Stimulated activated naive CD8-positive, alpha-beta T cell treated with anti-CD3 and anti-CD28 coated beads, Interleukin-15, Interleukin-2, amounts not matched to agents 100 U/mL and 50 U/mL, for 24 hours (primary cell): ENCODE measurements at regions not wholly inside any gene's neighbourhood (a gene's known extent, or its start where the extent isn't known, plus 50 kb on each side); places are given as distances from the start of the nearest gene placed in this dataset.
A peak's percentile ranks its signal among the peaks of the same experiment; 100 is the strongest.

ENCODE experiments used
- ATAC-seq: fragments of 150-1000 bp; cut with Tn5 transposase; one replicate; pipeline ENCODE4 v1.10.0; 2021
- DNase-seq: peaks from one replicate; pipeline ENCODE4 v3.0.0; 2021

DNA sequence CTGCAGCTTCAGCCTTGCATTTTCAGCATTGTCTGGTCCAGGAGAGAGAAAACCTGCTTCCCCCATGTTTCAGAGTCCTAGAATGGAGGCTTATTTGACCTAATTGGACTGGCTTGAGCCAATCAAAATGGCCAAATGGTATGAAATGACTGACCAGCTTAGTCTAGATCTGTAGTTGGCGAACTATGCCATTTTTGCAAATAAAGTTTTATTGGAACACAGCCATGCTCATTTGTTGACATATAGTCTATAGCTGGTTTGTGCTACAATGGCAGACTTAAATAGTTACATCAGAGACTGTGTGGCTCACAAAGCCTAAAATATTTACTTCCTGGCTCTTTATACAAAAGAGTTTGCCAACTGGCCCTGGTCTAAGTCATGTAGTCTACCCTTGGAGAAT lies 180.8 kb downstream of the HS3ST3B1 start:
- ATAC-seq (no peak), DNase-seq (no peak)

DNA sequence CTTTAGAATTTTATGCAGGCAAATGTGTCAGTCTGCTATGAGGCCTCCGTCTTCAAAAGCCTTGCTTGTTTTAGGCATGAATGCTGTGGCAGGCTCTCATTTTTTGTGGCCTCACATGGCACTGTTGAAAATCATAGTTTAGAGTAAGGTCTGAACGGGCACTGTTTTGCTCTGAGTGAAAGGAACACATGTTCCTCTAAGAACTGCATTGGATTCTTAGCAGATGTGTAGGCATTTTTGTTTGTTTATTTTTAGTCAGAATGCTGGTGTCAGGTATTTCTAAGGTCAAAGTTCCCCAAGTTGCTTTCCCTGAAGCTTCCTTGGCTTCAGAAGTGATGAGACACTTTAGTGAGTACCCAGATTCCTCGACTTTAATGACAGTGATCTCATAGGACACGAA lies 173.7 kb downstream of the HS3ST3B1 start:
- no peak for ATAC-seq
- no peak for DNase-seq

DNA sequence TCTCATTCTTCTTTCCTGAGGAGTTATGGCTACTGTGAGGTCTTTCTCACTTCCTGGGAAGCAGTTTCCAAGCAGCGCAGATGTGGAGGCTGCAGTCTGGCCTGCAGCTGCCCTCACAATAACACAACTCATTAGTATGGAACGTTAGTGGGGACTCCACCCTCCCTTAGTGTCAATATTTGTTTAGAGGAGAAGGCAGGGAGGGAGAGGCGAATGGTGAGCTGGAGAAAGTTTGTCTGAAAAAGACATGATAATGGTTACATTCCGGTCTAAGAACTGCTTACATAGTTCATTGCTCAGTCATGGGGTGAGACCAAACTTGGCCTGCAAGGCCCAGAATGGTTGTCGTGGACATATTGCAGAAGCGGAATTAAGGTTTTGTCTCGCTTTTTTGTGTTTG lies 170.2 kb downstream of the HS3ST3B1 start:
- DNase-seq, result no peak
- ATAC-seq, result no peak

DNA sequence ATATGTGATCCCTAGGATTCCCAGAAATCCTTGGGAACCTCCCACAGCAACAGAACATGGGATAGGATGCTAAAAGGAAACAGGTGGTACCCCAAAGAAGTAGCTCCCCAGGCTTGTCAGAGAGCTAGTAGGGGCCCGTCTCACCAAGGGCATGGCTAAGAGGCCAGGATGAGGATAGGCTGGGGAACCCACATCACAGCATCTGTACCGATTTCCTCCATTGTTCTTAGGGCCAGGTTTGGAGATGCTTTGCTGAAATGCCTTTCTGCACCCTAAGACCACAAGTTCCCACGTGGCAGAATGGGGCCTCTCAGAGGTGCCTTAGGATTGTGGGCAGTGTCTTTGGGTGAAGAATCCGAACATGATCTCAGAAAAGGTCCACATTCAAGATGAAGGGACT lies 169.5 kb downstream of the HS3ST3B1 start:
- DNase-seq (no peak), ATAC-seq (no peak)

DNA sequence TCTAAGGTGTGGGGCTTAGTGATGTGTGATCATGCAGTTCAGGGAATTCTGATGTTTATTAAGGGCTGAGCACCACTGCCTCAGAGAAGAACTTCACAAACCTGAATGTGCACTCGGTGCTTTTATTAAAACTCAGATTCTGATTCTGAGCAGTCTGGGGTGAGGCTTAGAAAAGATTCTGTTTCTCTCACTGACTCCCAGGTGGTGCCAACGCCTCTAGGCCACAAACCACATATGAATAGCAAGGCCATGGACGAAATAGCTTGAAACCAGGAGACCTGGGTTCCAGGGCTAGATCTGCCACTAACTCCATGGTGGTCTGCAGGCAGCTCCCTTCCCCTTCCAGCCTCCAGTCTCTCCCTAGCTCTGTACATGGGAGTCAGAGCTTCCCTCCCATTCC lies 169.1 kb downstream of the HS3ST3B1 start:
- DNase-seq (no peak), ATAC-seq (no peak)

DNA sequence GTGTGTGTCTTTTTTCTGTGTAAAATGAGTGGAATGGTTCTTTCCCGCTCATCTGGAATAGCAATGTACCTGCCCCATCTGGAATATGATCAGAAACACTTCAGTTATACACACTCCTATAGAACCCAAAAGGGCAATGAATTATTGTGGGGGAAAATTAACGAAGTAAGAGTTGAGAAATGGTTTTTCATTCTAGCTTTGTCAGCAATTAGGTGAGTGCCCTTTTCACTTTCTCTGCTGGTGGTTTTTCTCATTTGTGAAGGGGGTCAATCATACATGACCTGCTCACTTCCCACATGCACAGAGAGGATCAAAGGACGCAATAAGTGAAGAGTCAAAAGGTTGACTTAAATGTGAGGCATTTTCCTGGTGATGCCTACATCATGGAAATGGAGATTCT lies 168.0 kb downstream of the HS3ST3B1 start:
- no peak for DNase-seq
- ATAC-seq, result no peak

DNA sequence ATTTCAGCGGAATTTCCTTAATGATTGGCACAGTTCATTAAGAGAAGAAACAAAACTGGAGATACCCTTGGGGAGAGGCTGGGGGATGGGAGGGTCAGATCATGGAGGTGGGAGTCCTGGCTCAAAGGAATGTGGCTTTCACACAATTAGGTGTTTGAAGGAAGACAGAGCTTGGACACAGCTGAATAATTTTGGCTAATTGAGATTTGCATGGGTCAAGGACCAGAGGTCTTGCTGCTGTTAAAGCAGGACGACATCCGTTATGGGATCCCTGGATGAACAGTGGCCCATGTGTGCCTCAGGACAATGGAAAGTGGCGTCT lies 160.3 kb downstream of the HS3ST3B1 start:
- ATAC-seq, result no peak
- no peak for DNase-seq

DNA sequence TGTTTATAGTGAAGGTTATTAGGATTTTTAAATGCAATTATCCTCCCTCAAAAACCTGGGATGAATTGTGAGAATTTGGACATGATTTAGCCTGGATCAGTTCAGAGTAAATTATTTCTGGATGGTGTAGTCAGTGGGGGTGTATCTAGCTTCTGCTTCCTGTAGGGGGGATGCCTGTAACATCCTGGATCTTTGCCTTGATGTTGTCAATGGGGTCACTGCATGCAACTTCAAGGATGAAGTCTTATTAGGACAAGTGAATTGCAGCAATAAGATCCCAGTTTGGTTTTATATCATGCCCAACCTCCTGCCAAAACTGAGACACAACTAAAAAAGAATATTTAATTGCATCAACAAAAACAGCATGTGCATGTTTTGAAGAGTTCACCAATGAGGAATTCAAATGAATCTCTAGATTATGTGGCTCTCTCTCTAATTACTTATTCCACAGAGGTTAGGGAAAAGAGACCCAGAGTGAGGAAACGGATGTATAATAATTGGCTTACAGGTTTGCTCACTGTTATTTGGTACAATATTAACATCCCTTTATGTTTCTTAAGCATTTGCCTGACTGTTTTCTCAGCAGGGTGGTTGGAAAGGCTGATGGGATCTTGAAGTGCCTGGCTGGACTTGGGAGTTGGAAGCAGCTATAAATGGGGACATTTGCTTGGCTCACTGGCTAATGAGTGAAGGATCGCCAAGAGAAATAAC lies 159.8 kb downstream of the HS3ST3B1 start:
- no peak for ATAC-seq
- DNase-seq, result no peak

DNA sequence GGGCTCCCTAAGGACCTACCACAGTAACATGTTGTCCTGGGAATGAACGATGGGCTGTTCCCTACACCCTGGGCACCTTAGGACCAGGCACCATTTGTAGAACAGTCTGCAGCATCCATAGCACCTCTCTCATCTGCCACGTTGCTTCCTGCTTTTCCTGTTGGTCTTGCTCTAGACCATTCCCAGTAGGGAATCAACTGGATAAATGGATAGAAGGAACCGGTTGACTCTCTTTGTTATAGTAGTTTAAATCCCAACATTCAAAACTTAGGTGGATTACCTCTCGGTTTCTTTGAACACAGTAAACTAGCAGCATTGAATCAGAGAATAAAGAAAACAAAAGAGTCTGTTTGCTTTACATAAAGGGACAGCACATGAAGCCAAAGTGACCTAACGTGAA lies 159.1 kb downstream of the HS3ST3B1 start:
- DNase-seq (no peak), ATAC-seq (no peak)

DNA sequence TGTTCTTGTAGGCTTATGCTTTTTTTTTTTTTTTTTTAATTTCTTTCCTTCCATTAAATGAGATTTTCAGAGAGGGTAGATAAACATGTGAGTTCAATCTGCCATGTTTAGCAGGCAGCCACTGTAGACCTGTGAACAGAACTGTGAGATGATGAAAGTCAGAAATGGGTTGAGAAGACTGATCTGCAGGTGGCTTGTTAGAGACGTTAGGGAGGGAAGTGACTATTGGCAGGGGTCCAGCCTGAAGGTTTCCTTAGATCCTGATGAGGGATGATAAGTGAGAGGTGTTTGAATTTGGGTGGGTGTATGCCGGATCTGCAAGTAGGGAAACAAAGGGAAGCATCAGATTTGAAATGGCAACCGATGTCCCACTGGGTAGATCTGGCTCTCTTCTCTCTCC lies 157.8 kb downstream of the HS3ST3B1 start:
- ATAC-seq (no peak), DNase-seq (no peak)

DNA sequence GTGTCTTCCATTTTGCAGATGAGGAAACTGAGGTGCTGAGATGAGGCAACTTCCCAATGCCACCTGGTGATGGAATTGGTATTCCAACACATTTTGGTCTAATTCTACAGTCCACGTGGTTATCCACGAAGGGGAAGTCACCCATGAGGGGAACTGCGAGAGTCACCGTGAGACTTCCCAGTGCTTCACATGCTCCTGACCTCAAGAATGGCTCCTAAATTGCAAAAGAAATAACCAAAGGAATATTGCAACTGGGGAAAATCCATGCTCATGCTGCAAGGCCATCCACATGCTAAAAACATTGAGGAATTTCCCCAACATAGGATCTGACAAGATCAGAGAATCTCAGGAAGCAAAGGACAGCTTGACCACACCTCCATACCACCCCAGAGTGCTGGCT lies 153.9 kb downstream of the HS3ST3B1 start:
- DNase-seq, result no peak
- ATAC-seq, result no peak

DNA sequence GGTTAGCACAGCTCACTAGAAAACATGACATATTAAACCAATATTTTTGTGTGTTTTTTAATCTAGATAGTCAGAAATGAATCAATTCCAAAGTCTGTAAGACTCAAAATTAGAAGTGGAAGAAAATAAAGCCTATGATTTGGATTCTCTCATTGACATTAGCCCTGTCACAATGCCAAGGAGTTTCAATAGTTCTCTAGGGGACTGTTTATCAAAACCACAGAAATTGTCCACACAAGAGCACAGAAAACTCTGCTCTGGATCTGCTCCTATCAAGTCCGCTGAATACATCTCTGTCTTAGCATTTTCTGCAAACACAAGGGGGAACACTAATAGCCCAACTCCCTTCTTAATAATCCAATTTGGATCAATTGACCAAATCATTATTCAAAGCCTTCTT lies 152.0 kb downstream of the HS3ST3B1 start:
- DNase-seq (no peak), ATAC-seq (no peak)

DNA sequence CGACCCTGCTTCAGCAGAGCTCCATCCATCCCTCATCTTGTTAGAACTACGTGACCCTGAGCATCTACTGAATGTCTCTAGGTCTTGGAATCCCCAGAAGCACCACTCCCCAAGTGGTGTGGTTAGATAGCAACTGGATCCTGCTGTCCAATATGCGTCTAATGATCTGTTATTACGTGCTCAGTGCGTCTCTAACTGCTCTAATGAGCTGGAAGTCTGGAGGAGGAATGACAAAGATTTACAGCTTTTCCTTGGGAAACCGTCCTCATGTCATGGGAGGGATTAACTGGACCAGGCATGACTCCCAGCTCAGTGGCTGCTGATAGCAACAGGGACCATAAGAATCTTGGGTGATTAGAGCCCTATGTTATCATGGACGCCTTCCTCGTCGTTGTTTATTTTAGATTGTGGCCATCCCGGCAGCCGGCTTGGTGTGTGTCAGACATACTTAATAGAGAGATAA lies 150.9 kb downstream of the HS3ST3B1 start:
- DNase-seq, result no peak

DNA sequence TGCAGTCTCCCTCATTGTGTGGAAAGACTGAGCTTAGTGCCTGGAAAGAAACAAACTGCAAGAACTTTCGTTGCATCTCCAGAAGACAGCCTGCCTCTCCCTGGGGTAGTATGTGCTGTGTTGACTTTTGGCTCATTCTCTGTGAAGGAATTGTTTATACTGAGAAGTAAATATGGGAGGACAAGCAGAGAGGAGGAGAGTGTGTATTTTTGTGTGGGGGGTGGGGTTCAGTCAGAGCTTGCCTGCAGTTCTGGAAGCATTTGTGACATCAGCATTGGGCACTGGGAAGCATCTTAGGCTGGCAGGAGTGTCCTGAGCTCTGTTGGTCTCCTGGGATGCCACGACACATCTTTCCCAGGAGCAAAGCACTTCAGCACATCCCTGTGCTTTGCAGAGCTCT lies 147.9 kb downstream of the HS3ST3B1 start:
- ATAC-seq, result no peak
- DNase-seq, result no peak

More for the DNA sequence above, 150.9 kb downstream of the HS3ST3B1 start:
- no peak for ATAC-seq

DNA sequence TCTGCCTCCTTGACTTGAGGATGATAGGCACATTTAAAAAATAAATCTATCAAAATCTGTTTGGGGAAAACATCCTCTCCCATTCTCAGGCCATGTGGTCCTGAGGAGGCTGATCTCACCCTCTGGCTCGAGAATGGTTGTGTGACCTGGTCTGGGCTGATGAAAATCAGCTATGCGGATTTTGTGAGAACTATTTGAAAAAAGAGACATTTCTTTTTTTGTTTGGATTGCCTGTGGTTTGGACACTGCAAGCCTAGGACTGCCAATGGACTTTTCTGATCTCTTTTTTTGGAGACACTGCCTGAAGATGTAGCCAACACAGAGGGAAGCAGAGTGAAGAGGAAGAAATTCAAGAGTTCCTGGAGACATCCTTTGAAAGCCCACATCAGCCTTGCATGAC lies 145.9 kb downstream of the HS3ST3B1 start:
- no peak for ATAC-seq

DNA sequence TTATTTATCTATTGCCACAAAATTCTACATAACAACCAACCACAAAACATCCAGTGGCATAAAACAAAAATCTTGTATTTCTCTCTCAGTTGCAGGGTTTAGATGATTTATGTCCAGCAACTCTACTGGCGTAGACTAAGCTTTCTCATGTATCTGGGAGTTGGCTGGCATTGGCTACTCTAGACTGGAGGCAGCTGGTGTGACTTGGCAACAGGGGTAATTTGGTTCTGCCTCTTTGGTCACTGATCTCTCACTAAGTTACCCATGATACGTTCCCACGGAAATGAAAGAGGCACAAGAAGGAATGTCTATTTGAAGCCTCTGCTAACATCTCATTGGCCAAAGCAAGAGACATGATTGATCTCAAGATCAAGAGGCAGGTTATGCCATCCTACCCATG lies 144.0 kb downstream of the HS3ST3B1 start:
- ATAC-seq, result no peak
- no peak for DNase-seq

More for the DNA sequence above, 145.9 kb downstream of the HS3ST3B1 start:
- DNase-seq, result no peak

DNA sequence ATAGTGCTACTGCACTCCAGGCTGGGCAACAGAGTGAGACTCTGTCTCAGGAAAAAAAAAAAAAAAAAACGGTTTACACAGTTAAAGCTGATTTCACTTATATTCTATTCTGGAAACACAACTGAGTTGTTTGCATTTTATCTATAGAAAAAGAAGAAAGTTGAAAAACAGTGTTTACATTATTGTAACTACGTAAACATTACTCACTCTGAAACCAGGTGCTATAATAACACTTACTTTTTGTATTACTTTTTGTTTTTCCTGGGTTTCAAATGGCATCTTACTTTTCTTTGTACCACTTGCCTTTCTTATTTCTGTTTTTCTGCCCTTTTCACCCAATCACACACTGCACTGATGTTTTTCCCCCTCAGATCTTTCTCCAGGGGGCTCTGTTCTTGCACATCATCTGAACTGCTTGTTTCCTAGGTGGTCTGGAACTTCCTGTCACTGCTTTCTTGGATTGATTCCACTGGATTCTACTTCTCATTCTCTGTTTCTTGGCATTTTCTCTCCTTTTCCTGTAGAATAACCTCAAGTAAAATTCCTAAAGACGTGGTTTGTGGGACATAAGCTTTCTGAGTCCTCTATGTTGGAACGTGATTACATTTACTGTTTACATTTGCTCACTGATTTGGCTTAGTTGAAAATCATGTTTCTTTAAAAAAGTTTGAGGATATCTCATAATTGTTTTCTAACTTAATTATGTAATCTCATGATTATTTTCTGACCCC lies 142.1 kb downstream of the HS3ST3B1 start:
- ATAC-seq (no peak), DNase-seq (no peak)

DNA sequence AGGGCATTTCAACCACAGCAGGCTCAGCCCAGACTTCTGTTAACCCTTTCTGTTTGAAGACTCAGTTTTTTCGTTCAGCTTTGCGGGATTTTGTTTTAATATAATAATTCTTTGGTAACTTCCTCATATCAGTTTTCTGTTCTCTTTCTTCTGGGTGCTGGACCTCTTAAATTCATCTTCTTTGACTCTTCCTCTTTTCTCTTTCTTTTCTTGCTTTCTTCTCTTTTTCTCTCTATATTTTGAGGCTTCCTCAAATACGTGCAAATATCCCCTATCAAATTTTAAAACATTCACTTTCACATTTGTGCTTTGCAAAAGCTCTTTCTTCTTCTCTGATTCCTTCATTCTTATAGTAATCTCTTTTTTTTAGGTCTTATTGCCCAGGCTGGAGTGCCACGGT lies 136.3 kb downstream of the HS3ST3B1 start:
- ATAC-seq (no peak), DNase-seq (no peak)

DNA sequence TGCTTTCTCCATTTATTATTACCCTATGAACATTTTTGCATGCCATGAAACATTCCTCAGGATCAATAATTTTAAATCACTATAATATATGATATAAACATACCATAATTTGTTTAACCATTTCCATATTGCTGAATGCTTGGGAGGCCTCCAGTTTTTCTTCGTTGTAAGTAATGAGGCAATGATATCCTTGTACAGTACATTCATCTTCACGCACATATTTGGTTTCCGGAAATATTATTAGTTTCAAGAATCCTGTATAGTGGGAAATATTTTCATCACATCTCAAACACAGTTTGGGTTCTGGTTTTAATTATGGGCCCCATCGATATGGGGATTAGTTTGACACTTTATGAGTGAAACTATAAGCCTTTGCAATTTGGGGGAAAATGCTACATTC lies 135.4 kb downstream of the HS3ST3B1 start:
- no peak for ATAC-seq

DNA sequence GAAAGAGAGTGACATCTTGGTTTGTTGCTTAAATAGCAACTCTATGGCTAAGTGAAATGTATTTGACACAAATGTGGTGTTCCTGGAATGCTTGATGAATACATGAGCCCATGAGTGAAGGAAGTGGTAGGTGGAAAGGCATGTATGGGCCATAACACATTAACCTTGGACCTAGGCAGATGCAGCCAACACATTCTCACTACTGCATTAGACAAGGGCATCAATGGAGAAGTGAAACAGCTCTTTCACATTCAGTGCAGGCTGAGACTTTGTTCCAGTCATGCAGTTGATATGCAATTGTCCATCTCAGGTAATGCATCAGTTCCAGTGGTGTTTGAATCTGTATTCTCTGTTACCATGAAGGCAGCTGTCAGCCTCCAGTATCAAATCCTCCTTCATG lies 133.6 kb downstream of the HS3ST3B1 start:
- ATAC-seq (no peak), DNase-seq (no peak)

More for the DNA sequence above, 135.4 kb downstream of the HS3ST3B1 start:
- DNase-seq, result no peak

DNA sequence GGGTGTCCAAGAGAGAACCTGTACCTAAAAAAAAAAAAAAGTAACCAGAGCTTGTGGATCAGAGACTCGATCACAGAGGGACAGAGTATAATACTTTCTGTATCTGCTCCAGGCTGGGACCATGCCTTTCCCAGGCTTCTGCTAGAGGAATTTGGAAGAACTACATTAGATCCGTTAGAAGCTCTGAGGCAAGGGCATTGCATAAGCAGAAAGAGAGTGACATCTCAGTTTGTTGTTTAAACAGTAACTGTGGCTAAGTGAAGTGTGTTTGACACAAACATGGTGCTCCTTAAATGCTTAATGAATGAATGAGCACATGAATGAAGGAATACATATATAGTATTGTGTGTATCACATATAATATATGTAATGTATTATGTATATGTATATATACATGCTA lies 131.2 kb downstream of the HS3ST3B1 start:
- ATAC-seq (no peak), DNase-seq (no peak)

DNA sequence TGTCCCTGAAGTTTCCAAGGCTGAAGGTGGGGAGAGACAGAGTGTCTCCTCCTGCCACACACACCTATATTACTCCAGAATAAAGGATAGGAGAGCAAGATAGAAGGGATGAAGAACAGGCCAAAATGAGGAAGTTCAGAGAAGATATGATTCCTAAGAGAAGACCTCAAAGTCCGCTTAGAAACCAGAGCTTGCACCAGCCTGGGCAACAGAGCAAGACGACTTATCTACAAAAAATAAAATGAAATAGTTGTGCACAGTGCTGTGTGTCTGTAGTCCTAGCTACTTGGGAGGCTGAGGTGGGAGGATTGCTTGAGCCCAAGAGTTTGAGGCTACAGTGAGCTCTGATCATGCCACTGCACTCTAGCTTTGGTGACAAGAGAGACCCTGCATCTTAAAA lies 128.2 kb downstream of the HS3ST3B1 start:
- ATAC-seq (no peak), DNase-seq (no peak)

DNA sequence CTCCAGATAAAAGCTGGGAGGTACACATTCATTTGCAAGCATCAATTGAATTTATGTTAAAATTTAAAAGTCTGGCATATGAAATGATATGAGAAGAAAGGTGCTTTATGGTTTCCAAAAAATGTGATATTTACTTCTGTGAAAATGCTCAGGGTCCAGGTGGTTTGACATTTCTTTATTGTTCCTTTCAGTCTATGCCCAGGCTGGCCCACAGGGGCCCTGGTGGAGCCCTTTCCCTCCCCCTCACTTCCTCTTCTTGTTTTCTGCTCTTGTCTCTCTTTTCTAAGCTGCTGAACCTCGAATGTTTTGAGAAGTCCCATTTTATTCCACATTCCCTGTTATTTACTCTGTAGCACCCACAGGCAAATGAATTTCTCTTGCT lies 127.8 kb downstream of the HS3ST3B1 start:
- DNase-seq, result peak; percentile 44

More for the DNA sequence above, 127.8 kb downstream of the HS3ST3B1 start:
- ATAC-seq, result peak; percentile 75
